ENCODE measurements at regions not wholly inside any gene's neighbourhood (a gene's known extent, or its start where the extent isn't known, plus 50 kb on each side); places are given as distances from the start of the nearest gene placed in this dataset.
"Not testable (repeated sequence)": the region's sequence is repeated elsewhere in the genome, so short reads cannot be mapped to it uniquely, and the experiment has no call there.

DNA sequence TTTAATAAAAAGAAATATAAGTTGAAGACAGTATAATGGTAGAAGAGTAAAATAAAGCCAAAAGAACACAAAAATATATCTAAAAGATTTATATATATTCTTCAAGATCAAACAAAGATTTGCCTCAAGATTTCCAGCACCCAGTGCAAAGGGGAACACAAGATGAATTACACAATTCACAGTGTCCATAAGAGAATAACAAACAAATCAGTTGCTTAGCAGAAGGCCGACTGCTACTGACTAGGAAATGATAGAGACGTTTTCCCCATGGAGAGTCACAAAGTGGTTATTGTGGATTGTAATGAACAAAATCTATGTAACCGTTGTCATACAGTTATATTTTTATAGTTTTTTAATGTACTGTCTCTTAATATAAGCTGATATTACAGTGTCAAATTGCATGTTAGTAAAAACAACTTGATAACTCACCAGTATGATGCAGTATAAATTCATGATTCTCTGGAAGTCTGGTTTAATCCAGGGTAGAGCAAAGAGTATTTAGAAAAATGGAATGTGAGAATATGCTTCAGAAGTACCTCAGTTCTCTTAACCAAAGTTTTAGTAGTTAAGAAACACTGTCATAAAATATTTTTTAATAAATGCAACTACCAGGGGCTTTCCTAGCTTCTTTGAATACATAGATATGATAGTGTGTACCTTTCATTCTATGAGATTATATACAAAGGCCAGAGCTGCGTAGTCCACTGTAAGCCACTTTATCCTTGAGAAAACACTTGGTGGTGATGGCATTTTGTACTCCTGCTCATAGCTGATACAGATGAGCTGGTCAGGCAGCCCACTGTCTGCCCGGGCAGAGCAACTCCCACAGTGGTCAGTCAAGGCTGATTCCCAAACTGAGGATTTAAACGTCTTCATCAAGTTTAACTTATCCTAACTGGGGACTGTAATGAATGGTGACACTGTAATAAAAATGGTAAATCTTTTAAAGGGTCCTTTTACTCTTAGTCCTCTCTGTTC lies 180.5 kb upstream of the DTNA start:
- H3K27ac ChIP-seq = no peak overlapping the region
- TF ChIP-seq, protein P1, sequence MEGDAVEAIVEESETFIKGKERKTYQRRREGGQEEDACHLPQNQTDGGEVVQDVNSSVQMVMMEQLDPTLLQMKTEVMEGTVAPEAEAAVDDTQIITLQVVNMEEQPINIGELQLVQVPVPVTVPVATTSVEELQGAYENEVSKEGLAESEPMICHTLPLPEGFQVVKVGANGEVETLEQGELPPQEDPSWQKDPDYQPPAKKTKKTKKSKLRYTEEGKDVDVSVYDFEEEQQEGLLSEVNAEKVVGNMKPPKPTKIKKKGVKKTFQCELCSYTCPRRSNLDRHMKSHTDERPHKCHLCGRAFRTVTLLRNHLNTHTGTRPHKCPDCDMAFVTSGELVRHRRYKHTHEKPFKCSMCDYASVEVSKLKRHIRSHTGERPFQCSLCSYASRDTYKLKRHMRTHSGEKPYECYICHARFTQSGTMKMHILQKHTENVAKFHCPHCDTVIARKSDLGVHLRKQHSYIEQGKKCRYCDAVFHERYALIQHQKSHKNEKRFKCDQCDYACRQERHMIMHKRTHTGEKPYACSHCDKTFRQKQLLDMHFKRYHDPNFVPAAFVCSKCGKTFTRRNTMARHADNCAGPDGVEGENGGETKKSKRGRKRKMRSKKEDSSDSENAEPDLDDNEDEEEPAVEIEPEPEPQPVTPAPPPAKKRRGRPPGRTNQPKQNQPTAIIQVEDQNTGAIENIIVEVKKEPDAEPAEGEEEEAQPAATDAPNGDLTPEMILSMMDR (conservative IDR thresholded peaks at IDR 0.05) = no peak
- no peak for TF ChIP-seq ZFX (IDR thresholded peaks at IDR 0.05)

DNA sequence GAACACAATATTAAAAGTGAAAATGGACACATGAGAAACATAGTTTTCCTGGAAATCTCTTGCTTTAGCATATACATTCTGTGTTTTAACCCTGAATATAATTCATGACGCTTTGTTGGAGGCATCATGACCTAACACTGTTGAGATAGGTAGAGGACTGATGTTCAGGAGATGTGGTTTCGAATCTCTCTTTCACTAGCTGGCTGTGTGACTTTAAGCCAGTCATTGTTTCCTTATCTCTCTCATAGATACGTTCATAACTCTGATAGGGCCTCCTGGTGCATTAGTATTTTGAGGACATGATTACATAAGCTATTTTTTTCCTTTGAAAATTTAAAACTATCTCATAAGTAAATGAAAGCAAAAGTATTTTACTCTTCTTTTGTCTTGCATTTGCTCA lies 179.0 kb upstream of the DTNA start:
- no peak overlapping the region for H3K27ac ChIP-seq
- TF ChIP-seq ZFX (IDR thresholded peaks at IDR 0.05) = no peak
- TF ChIP-seq, protein P1 (conservative IDR thresholded peaks at IDR 0.05) = no peak

DNA sequence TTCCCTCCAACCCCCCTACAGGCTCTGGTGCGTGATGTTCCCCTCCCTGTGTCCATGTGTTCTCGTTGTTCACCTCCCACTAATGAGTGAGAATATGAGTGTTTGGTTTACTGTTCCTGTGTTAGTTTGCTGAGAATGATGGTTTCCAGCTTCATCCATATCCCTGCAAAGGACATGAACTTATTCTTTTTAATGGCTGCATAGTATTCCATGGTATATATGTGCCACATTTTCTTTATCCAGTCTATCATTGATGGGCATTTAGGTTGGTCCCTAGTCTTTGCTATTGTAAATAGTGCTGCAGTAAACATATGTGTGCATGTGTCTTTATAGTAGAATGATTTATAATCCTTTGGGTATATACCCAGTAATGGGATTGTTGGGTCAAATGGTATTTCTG lies 175.5 kb upstream of the DTNA start:
- not testable (repeated sequence) for H3K27ac ChIP-seq

DNA sequence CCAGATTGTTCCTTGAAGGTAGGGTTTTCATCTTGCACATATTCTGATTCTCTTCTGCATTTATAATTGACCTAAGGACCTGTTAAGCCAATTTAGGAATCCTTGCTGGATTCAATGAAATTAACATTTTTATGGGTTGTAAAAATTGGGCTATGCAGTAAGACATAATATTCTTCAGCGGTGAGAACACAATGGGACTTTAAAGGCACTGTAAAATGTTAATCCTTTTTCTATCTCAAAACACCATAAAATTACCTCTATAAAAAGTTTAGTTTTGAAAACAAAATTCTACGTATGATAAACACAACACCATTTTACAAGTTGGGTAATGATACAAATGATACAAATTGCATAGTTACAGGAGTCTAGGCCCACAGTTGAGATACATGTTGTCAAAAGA lies 169.2 kb upstream of the DTNA start:
- TF ChIP-seq, protein P1 (conservative IDR thresholded peaks at IDR 0.05) = no peak
- H3K27ac ChIP-seq = no peak overlapping the region

DNA sequence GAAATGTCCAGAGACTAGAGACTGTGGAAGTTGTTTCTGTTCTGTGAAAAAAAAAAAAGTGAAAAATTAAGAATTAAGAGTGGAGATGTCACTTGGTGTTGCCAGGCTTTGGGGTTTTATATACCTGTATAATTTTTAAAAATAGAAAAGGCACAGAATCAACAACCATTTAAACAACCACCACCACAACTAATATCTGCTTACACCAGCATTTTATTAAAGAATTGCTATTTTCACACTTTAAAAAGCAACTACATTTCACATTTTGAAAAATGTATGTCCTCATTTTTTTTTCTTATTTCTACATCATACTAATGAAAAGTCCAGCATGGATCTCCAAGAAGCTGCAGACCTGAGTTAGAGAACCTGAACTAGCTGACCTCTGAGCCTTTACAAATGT lies 167.5 kb upstream of the DTNA start:
- no peak overlapping the region for H3K27ac ChIP-seq
- TF ChIP-seq, protein P1 (conservative IDR thresholded peaks at IDR 0.05) = no peak
- no peak for TF ChIP-seq ZFX (IDR thresholded peaks at IDR 0.05)

DNA sequence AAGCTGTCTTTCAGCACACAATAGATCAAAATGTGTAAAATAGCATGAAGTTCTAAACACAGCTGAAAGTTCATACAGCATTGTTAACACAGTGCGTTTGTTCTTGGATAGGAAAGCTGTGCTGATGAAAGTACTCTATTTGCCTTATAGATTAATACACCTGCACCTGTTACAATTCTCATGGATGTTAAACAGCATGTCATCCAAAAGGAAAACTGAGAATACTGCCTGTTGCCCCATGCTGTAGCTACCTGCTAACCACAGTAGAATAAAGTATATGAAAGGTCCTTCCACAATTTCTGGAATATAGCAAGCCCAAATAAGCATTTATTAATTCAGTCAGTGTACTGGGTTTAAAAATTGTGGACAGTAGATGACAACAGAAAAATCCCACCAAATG lies 166.7 kb upstream of the DTNA start:
- H3K27ac ChIP-seq = no peak overlapping the region
- TF ChIP-seq, protein P1 (conservative IDR thresholded peaks at IDR 0.05) = no peak
- no peak for TF ChIP-seq ZFX (IDR thresholded peaks at IDR 0.05)

DNA sequence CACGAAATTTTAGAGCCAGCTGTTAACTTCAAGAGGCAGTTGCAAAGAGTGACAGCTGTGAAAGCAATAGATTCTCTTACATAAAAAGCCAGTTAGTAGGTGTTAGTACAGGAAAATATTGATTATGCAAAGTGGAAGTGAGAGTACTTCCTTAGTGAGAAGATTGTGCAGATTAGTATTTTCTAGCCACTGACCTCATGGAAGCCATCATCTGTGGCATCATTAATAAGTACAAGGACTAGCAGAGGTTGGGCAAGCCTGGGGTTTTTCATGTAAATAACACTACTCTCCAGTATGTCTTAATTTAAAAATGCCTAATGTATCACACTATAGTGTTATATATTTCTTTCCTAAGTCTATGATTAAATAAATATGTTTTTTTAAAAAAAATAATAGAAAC lies 166.2 kb upstream of the DTNA start:
- TF ChIP-seq ZFX (IDR thresholded peaks at IDR 0.05) = no peak
- TF ChIP-seq, protein P1 (conservative IDR thresholded peaks at IDR 0.05) = no peak

DNA sequence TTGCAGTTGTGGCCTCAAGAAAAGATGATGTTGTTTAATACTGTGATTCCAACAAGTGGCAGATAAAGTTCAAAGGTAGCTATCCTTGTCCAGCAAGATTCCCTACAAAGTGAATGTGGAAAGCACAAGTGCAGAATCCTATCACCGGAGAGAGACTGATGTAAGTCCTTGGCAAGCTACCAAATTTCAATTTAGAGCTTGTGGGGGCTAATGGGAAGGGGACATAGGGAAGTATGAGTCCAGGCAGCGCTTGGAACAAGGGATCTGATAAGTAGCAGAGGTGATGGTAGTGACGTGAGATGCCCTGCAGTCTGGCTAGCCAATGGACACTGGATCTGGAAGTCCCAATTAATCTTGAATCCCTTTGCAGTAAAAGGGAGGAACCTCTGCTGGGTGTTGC lies 165.2 kb upstream of the DTNA start:
- H3K27ac ChIP-seq = no peak overlapping the region
- TF ChIP-seq ZFX (IDR thresholded peaks at IDR 0.05) = no peak
- TF ChIP-seq, protein P1 (conservative IDR thresholded peaks at IDR 0.05) = no peak

More for the DNA sequence above, 166.2 kb upstream of the DTNA start:
- H3K27ac ChIP-seq = no peak overlapping the region

Measured in C4-2B (cell line).